Activated CD8-positive, alpha-beta memory T cell treated with anti-CD3 and anti-CD28 coated beads for 48 hours (primary cell): ENCODE measurements at regions not wholly inside any gene's neighbourhood (a gene's known extent, or its start where the extent isn't known, plus 50 kb on each side); places are given as distances from the start of the nearest gene placed in this dataset.
"Not testable (repeated sequence)": the region's sequence is repeated elsewhere in the genome, so short reads cannot be mapped to it uniquely, and the experiment has no call there.

Experiments
- DNase-seq, 3 experiments: peaks; one replicate each; pipeline ENCODE4 v3.0.0-alpha.2; 2020; ENCODE audit warnings: low read depth in 2 of 3, low spot score in 2 of 3

- DNase-seq, result no peak
Measured at GRCh38 chr1:147071142-147071541, 101.1 kb downstream of the PRKAB2 start.

- DNase-seq, result no peak
Measured at GRCh38 chr1:147062956-147063355, 109.3 kb downstream of the PRKAB2 start.

- DNase-seq, result not testable (repeated sequence)
Measured at GRCh38 chr1:147061880-147062279, 110.4 kb downstream of the PRKAB2 start.

GRCh38 chr1:147053269-147053668, 115.1 kb downstream of the NBPF12 start:
- DNase-seq, result no peak

- no peak for DNase-seq
Measured at GRCh38 chr1:147052677-147053076, 114.6 kb downstream of the NBPF12 start.

GRCh38 chr1:147052143-147052542, 114.0 kb downstream of the NBPF12 start:
- no peak for DNase-seq

GRCh38 chr1:147051136-147051535, 113.0 kb downstream of the NBPF12 start:
- DNase-seq, result no peak

GRCh38 chr1:147050654-147051053, 112.5 kb downstream of the NBPF12 start:
- DNase-seq, result no peak

GRCh38 chr1:147046863-147047394, 108.8 kb downstream of the NBPF12 start:
- not testable (repeated sequence) for DNase-seq

GRCh38 chr1:147046189-147046862, 108.2 kb downstream of the NBPF12 start:
- no peak for DNase-seq
